Islet precursor cell (in vitro differentiated cells): ENCODE measurements at regions not wholly inside any gene's neighbourhood (a gene's known extent, or its start where the extent isn't known, plus 50 kb on each side); places are given as distances from the start of the nearest gene placed in this dataset.

ENCODE experiments used
- DNase-seq: peaks from one replicate; pipeline ENCODE4 v3.0.0-alpha.2; 2018

GRCh38 chr13:31930490-31930889 is 101.1 kb upstream of the FRY start:
- no peak for DNase-seq

GRCh38 chr13:31930901-31931522 is 100.6 kb upstream of the FRY start:
- DNase-seq, result no peak

DNA sequence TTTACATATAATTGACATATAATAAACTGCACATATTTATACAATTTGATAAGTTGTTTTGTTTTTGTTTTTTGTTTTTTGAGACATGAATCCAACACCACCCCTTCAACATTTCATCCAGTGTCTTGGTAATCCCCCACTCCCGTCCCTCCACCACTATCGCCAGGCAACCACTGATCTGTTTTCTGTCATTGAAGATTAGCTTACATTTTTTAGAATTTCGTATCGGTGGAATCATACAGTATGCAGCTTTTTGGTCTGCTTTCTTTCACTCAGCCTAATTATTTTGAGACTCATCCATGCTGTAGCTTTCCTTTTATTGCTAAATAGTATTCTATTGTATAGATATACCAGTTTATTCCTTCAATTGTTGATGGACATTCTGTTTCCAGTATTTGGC is 94.1 kb upstream of the FRY start:
- no peak for DNase-seq

- no peak for DNase-seq
Measured at GRCh38 chr13:31940076-31940475, 91.5 kb upstream of the FRY start.

- no peak for DNase-seq
Measured at GRCh38 chr13:31943591-31943990, 88.0 kb upstream of the FRY start.

GRCh38 chr13:31944262-31945160 is 87.1 kb upstream of the FRY start:
- no peak for DNase-seq

- no peak for DNase-seq
Measured at GRCh38 chr13:31945202-31945961, 86.2 kb upstream of the FRY start.

- DNase-seq, result no peak
Measured at GRCh38 chr13:31946091-31946770, 85.3 kb upstream of the FRY start.

GRCh38 chr13:31947105-31947504 is 84.5 kb upstream of the FRY start:
- DNase-seq, result no peak

DNA sequence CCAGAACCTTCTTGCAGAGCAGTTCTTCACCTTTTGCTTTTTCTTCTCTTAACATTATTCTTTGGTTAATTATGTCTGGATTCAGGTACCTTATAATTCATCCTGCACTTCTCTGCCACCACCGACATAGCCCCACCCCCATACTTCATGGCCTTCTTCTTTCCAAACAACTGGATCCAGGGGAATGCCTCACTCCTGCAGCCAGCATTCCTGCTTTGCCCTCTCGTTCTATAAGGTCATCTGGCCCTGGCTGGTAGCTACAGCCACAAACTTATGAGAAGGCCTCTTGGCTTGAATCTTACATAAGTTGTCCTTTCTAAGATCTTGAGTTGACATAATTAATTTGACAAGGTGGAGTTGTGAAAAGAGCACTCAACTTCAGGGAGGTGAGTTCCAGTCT is 84.1 kb upstream of the FRY start:
- DNase-seq, result no peak

DNA sequence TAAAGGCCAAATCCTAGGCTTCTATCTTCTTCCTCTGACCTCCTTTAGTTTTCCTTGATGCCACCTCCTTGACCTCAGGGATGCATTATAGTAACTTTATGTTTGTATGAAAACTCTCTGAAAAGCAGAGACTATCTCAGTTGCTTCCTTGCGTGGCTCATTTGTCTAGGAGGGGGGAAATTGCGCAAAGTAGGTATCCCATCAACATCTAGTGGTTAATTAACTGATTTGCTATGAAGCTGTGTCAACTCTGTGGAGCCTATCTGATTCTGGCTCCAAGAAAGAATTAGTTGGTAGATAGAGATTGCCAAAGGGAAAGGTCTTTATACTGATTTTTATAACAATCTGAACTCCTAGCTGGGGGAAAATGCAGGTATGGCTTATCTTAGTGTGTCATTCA is 82.1 kb upstream of the FRY start:
- no peak for DNase-seq

GRCh38 chr13:31950111-31950815 is 81.3 kb upstream of the FRY start:
- no peak for DNase-seq

DNA sequence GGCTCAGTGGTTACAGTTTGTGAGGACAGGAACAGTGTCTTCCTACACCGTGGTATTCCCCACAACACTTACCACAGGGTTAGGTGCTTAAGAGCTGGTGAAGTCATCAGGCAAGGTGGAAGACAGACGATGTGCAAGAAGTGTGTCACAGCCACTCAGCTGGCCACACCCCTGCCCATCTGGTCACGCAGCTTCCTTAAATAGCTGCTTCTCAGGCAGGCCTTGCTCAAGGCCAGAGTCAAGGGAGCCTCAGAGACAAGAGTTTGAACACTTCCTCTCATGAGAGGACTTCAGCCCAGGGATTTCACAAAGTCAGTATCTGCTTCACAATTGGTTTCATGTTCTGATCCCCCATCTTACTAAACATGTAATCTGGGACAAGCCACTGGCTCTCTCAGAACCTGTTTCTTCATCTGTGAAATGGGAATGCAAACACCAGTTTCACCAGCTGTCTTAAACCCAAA is 80.3 kb upstream of the FRY start:
- DNase-seq, result peak; percentile 69

DNA sequence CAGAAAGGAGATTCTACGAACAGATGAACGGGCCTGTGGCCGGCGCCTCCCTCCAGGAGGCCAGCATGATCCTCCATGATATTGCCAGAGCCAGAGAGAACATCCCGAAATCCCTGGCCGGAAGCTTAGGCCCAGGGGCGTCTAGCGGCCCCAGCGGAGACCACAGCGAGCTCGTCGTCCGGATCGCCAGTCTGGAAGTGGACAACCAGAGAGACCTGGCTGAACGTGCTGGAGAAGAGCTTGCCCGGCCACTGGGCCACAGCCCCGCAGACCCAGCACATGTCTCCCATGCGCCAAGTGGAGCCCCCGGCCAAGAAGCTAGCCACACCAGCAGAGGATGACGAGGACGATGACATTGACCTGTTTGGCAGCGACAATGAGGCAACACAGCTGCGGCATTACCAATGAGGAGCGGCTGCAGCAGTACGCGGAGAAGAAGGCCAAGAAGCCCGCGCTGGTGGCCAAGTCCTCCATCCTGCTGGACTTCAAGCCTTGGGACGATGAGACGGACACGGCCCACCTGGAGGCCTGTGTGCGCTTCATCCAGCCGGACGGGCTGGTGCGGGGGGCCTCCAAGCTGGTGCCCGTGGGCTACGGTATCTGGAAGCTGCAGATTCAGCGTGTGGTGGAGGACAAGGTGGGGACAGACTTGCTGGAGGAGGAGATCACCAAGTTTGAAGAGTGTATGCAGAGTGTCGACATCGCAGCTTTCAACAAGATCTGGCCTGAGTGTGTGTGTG is 78.8 kb upstream of the FRY start:
- no peak for DNase-seq

DNA sequence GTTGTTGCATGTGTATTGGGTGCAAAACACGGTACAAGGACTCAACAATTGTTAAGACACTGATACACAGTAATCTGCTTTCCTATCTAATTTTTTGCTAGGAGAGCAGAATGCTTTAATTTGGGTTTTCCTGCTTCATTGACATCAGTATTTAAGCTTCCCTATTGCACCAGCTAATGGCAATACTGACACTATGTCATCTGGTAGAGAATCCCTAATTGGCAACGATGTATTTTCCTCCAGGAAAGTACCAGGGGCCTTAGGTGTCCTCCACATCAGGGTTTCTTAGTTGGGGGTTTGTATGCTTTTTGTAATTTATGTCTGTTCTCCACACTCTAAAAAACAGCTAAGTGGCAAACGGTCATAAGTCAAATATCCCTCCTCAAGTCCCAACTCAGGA is 76.5 kb upstream of the FRY start:
- DNase-seq, result no peak

DNA sequence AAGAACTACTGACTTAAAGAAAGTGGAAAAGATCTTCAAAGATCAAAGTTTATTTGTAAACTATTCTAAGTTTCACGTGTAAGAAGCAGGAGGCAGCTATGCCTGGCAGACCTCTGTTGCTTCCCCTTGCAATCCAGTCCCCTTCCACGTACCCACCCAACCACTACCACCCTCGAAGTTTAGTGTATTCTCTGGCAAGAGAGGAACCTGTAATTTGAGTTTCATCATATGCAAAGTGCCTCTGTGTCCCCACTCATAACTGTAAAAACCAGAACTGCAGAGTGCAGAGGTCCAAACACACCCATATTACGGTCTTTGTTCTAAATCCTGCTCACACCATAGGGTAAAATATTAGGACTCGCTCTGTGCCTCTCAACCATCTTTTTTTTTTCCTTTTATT is 75.8 kb upstream of the FRY start:
- no peak for DNase-seq

GRCh38 chr13:31956980-31957644 is 74.5 kb upstream of the FRY start:
- DNase-seq, result no peak

DNA sequence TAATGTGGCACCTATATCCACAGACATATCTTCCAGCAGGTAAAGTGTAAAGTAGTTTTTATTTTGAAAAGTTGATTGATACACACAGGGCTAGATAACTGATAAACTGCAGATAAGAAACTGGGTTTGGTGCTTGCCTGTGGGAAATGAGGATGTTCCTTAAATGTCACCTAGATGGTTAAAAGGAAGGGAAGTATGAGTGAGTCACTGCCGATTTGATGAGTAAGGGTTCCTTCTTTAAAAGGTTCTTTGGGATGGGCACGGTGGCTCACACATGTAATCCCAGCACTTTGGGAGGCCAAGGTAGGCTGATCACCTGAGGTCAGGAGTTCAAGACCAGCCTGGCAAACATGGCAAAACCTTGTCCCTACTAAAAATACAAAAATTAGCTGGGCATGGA is 73.8 kb upstream of the FRY start:
- DNase-seq, result no peak

- no peak for DNase-seq
Measured at GRCh38 chr13:31962731-31963370, 68.7 kb upstream of the FRY start.

- no peak for DNase-seq
Measured at GRCh38 chr13:31963631-31964030, 67.9 kb upstream of the FRY start.

- DNase-seq, result no peak
Measured at GRCh38 chr13:31964168-31964567, 67.4 kb upstream of the FRY start.
